B cell (primary cell): ENCODE measurements at regions not wholly inside any gene's neighbourhood (a gene's known extent, or its start where the extent isn't known, plus 50 kb on each side); places are given as distances from the start of the nearest gene placed in this dataset.

Experiments
- ATAC-seq: fragments of 200-7000 bp; cut with Tn5 transposase; one replicate; pipeline ENCODE4 v1.10.0; 2021; ENCODE audit warnings: low read depth, mild to moderate bottlenecking, moderate number of reproducible peaks, moderate library complexity
- CTCF ChIA-PET: fragments of 350-600 bp; sonication (Branson Sonifier 250); formaldehyde crosslinking; loops from one replicate; lab custom pipeline; 2021; ENCODE audit warnings: antibody characterized with exemption, inconsistent platforms; lab: Charles Lee
- POLR2A ChIA-PET: fragments of 350-600 bp; sonication (Branson Sonifier 250); formaldehyde crosslinking; loops from one replicate; lab custom pipeline; 2021; ENCODE audit warnings: antibody characterized with exemption; lab: Charles Lee
- DNase-seq: peaks from one replicate; pipeline ENCODE4 v3.0.0; 2013
- H2AFZ ChIP-seq: 2 replicates; pipeline ENCODE4 v1.6.1; 2012; ENCODE audit warnings: mild to moderate bottlenecking, low read depth, low read length; ENCODE audit not compliant: insufficient read depth, poor library complexity, severe bottlenecking
- H3K27ac ChIP-seq, 2 donors: 1 replicate in 1 of 2; 2 replicates in 1 of 2; pipeline ENCODE4 v1.5.1; 2012 to 2013; ENCODE audit warnings: low read length in 2 of 2, mild to moderate bottlenecking in 2 of 2, moderate library complexity in 1 of 2
- H3K27me3 ChIP-seq, 4 experiments: fragments of 200-600 bp in 1 of 4; sonication (generic) in 1 of 4; replicated peaks in 1 of 4; 1 replicate in 2 of 4; 2 replicates in 2 of 4; pipeline versions ENCODE4 v1.6.1 to v1.7.0; 2013 to 2016; ENCODE audit warnings: low read length in 3 of 4, mild to moderate bottlenecking in 2 of 4, mixed read lengths in 1 of 4, moderate library complexity in 1 of 4; ENCODE audit not compliant: insufficient read depth in 4 of 4, control insufficient read depth in 3 of 4; ENCODE audit errors: control extremely low read depth in 1 of 4
- H3K36me3 ChIP-seq, 2 experiments: replicated peaks in 1 of 2; 1 replicate in 1 of 2; 2 replicates in 1 of 2; pipeline versions ENCODE4 v1.6.1 to v1.7.1; 2013; ENCODE audit warnings: low read length in 1 of 2; ENCODE audit not compliant: insufficient read depth in 2 of 2, control insufficient read depth in 1 of 2; ENCODE audit errors: control extremely low read depth in 1 of 2, extremely low read depth in 1 of 2
- H3K4me1 ChIP-seq, 2 donors: fragments of 200-600 bp in 1 of 2; sonication (generic) in 1 of 2; 1 replicate in 1 of 2; 2 replicates in 1 of 2; pipeline versions ENCODE4 v1.5.1 to v1.6.1; 2013 to 2017; ENCODE audit warnings: low read length in 2 of 2; ENCODE audit not compliant: control insufficient read depth in 2 of 2, insufficient read depth in 2 of 2
- H3K4me2 ChIP-seq: replicated peaks from 2 replicates; pipeline ENCODE3; 2012; ENCODE audit warnings: mild to moderate bottlenecking, low read depth, low read length; ENCODE audit not compliant: poor library complexity, severe bottlenecking
- H3K4me3 ChIP-seq, 5 experiments: fragments of 200-600 bp in 1 of 5; sonication (generic) in 1 of 5; 1 replicate in 3 of 5; 2 replicates in 2 of 5; pipeline versions ENCODE4 v1.5.1 to v1.7.0; 2011 to 2016; ENCODE audit warnings: low read length in 4 of 5, mild to moderate bottlenecking in 4 of 5, low read depth in 2 of 5, control low read depth in 1 of 5, moderate library complexity in 1 of 5; ENCODE audit not compliant: insufficient read depth in 1 of 5; ENCODE audit errors: control extremely low read depth in 1 of 5, extremely low read depth in 1 of 5
- H3K79me2 ChIP-seq: fragments of 200-600 bp; sonication (generic); one replicate; pipeline ENCODE4 v1.6.0; 2016; ENCODE audit warnings: low read length; ENCODE audit not compliant: control insufficient read depth, insufficient read depth
- H3K9ac ChIP-seq: fragments of 200-600 bp; sonication (generic); 2 replicates; pipeline ENCODE4 v1.6.1; 2017; ENCODE audit warnings: mild to moderate bottlenecking, low read length, moderate library complexity
- H3K9me3 ChIP-seq, 3 donors: one replicate each; pipeline versions ENCODE4 v1.6.1 to v1.7.1; 2013; ENCODE audit warnings: low read length in 2 of 3; ENCODE audit not compliant: control insufficient read depth in 2 of 3, insufficient read depth in 1 of 3; ENCODE audit errors: control extremely low read depth in 1 of 3
- H4K20me1 ChIP-seq: 2 replicates; pipeline ENCODE4 v1.6.0; 2012; ENCODE audit warnings: mild to moderate bottlenecking, low read length; ENCODE audit not compliant: insufficient read depth, control insufficient read depth, poor library complexity, severe bottlenecking
- H3K27ac Mint-ChIP-seq: one replicate; pipeline ENCODE4 v1.8.0; 2021; ENCODE audit warnings: mixed read lengths
- H3K27me3 Mint-ChIP-seq: one replicate; pipeline ENCODE4 v1.8.0; 2021; ENCODE audit warnings: mixed read lengths
- H3K4me1 Mint-ChIP-seq: one replicate; pipeline ENCODE4 v1.8.0; 2021; ENCODE audit warnings: mixed read lengths
- H3K4me3 Mint-ChIP-seq: one replicate; pipeline ENCODE4 v1.8.0; 2021; ENCODE audit warnings: mixed read lengths
- H3K9me3 Mint-ChIP-seq: one replicate; pipeline ENCODE4 v1.8.0; 2022; ENCODE audit warnings: mixed read lengths; ENCODE audit not compliant: insufficient read depth
- CTCF ChIP-seq: fragments of 200-600 bp; IDR thresholded peaks from one replicate; pipeline ENCODE4 v1.8.0; 2022; ENCODE audit warnings: antibody characterized with exemption, mild to moderate bottlenecking
- EZH2 ChIP-seq: IDR thresholded peaks from 2 replicates; pipeline ENCODE4 v1.6.1; 2012; ENCODE audit warnings: borderline replicate concordance, low read depth, mild to moderate bottlenecking, moderate library complexity, low read length; ENCODE audit not compliant: insufficient read depth, poor library complexity, severe bottlenecking
- WGBS: methylation state at CpG from one replicate; pipeline ENCODE4 v1.1.5; 2013; ENCODE audit warnings: missing lambda C conversion rate; ENCODE audit not compliant: insufficient coverage; 5-methylcytosine and 5-hydroxymethylcytosine counted together
- intact Hi-C: fragments of 100-400 bp; cut with micrococcal nuclease; formaldehyde crosslinking; loops from one replicate; pipeline ENCODE4 v1.10.0; 2022

- ATAC-seq (no peak), DNase-seq (no peak)
- CTCF ChIA-PET, result no interaction called here
- POLR2A ChIA-PET, result no interaction called here
- no peak for TF ChIP-seq CTCF
- no peak for TF ChIP-seq EZH2
- H3K27me3 ChIP-seq, result peaks cover 0 to 11% (median 0%) of the 10 kb centered on the region in 4 experiments
- H3K9me3 Mint-ChIP-seq, result no peaks in the 10 kb centered on the region
- no peaks in the 10 kb centered on the region for H3K36me3 ChIP-seq
- H3K4me3 ChIP-seq, result no peak overlapping the region
- H3K79me2 ChIP-seq, result no peaks in the 10 kb centered on the region
- 69% methylated on average over 2 of the region's 2 CpGs for WGBS
- H3K4me3 Mint-ChIP-seq, result no peak overlapping the region
- no peak overlapping the region for H2AFZ ChIP-seq
- intact Hi-C loops, result no loop called here
- no peaks in the 10 kb centered on the region for H4K20me1 ChIP-seq
- no peak overlapping the region for H3K4me2 ChIP-seq
- H3K27ac ChIP-seq, result no peak overlapping the region
- H3K27me3 Mint-ChIP-seq, result peaks cover 36% of the 10 kb centered on the region
- no peaks in the 10 kb centered on the region for H3K4me1 Mint-ChIP-seq
- H3K9ac ChIP-seq, result no peak overlapping the region
- H3K4me1 ChIP-seq, result no peaks in the 10 kb centered on the region
- no peak overlapping the region for H3K27ac Mint-ChIP-seq
- no peaks in the 10 kb centered on the region for H3K9me3 ChIP-seq
These were observed 112.3 kb upstream of the ZNF678 start for GRCh38 chr1:227451057-227451456.

- Histone ChIP-seq H3K79me2 (no peaks in the 10 kb centered on the region), H3K9me3 (no peaks in the 10 kb centered on the region), H3K9ac (no peak overlapping the region), H3K36me3 (no peaks in the 10 kb centered on the region), H3K4me1 (no peaks in the 10 kb centered on the region), H4K20me1 (no peaks in the 10 kb centered on the region), H3K27me3 (peaks cover 0 to 11% (median 0%) of the 10 kb centered on the region in 4 experiments), H3K27ac (no peak overlapping the region), H3K4me2 (no peak overlapping the region), H3K4me3 (no peak overlapping the region), H2AFZ (no peak overlapping the region)
- no peak for ATAC-seq
- no peaks in the 10 kb centered on the region for H3K9me3 Mint-ChIP-seq
- 80% methylated on average over 1 of the region's 2 CpGs for whole genome bisulfite sequencing
- intact Hi-C loops, result no loop called here
- H3K27me3 Mint-ChIP-seq, result peaks cover 34% of the 10 kb centered on the region
- no peak overlapping the region for H3K27ac Mint-ChIP-seq
- no peak overlapping the region for H3K4me3 Mint-ChIP-seq
- ChIA-PET POLR2A (no interaction called here), CTCF (interaction anchor here (1.4 kb wide), 1 partner anchor 10 kb away, joined by 3 read pairs; no protein-coding TSS in a partner anchor)
- DNase-seq, result no peak
- H3K4me1 Mint-ChIP-seq, result no peaks in the 10 kb centered on the region
- TF ChIP-seq EZH2 (no peak), CTCF (no peak)
These were observed 112.9 kb upstream of the ZNF678 start for GRCh38 chr1:227450489-227450888.
